Right atrium auricular region (tissue), 2 donors: ENCODE measurements at regions not wholly inside any gene's neighbourhood (a gene's known extent, or its start where the extent isn't known, plus 50 kb on each side); places are given as distances from the start of the nearest gene placed in this dataset.
"Not testable (repeated sequence)": the region's sequence is repeated elsewhere in the genome, so short reads cannot be mapped to it uniquely, and the experiment has no call there.

Experiments used
- DNase-seq: peaks from one replicate; pipeline ENCODE4 v3.0.0-alpha.2; 2019; ENCODE audit warnings: low spot score
- H3K27ac ChIP-seq, 2 donors: fragments of 200-600 bp; sonication (generic); 1 replicate in 1 of 2; 2 replicates in 1 of 2; pipeline ENCODE4 v1.5.1; 2016 to 2019
- H3K27me3 ChIP-seq, 2 donors: fragments of 200-600 bp; sonication (generic); one replicate each; pipeline versions ENCODE4 v1.5.1 to v1.6.0; 2017 to 2019
- H3K36me3 ChIP-seq: fragments of 200-600 bp; sonication (generic); one replicate; pipeline ENCODE4 v1.5.1; 2016
- H3K4me1 ChIP-seq, 2 donors: fragments of 200-600 bp; sonication (generic); one replicate each; pipeline versions ENCODE4 v1.5.1 to v1.6.0; 2017 to 2019
- H3K4me3 ChIP-seq, 2 donors: fragments of 200-600 bp; sonication (generic); 1 replicate in 1 of 2; 2 replicates in 1 of 2; pipeline ENCODE4 v1.5.1; 2017 to 2019; ENCODE audit warnings: mild to moderate bottlenecking in 1 of 2, moderate library complexity in 1 of 2
- H3K9me3 ChIP-seq, 2 donors: fragments of 200-600 bp; sonication (generic); one replicate each; pipeline ENCODE4 v1.5.1; 2019
- TF ChIP-seq, protein P1 (sequence below), 2 donors: fragments of 200-600 bp; sonication (generic); IDR thresholded peaks; one replicate each; pipeline ENCODE4 v1.5.1; 2019; ENCODE audit warnings: antibody characterized with exemption in 2 of 2

DNA sequence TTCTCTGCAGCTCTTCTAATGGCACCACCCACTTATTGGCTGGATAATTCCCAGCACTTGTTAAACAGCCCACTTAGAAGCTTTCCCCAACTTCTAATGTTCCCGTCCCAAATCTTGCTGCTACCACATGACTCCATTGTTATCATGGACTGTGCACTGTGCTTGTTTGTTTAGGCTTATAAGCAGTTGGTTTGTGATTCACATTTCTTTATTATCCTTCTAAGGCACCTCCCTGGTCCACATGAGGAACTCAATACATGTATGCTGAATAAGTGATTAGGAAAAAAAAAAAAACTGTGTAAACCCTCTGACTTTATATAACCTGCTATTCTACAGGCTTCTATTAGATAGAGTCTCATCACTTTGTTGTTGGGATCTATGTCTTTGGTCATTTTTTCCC, 311.7 kb upstream of the CHRNA7 start:
- not testable (repeated sequence) for H3K4me1 ChIP-seq

DNA sequence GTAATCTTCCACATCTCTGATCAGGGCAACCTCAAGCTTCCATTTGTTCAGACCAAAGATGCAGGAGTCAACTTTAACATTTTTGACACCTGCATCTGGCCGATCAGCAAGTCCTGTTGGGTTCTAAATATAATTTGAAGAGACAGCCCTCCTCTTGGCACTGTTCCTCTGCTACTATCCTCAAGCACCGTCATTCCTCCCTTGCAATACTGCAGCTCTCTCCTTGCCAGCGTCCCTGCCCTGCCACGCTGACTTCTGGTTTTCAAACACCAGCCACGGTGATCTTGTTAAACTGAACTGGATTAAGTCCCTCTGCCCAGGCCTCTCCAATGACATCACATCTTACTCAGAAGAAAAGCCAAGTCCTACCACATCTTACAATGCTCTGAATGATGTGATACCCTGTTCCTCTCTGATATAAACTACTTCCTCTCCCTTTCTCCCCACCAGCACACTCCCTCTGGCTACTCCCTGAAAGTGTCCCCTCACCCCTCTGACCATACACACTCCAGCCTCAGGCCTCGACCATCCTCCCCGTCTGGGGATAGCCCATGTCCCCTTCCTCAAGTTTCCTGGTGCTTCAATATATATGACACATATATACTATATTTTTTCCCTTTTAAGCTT, 310.8 kb upstream of the CHRNA7 start:
- H3K27me3 ChIP-seq, H3K4me3 ChIP-seq, DNase-seq, H3K4me1 ChIP-seq, H3K9me3 ChIP-seq, H3K36me3 ChIP-seq: not testable (repeated sequence)
- peak overlapping the region in 1 of 2 donors; percentile 43 for H3K27ac ChIP-seq

More for the DNA sequence above, 311.7 kb upstream of the CHRNA7 start:
- H3K27me3 ChIP-seq, H3K36me3 ChIP-seq, H3K9me3 ChIP-seq, H3K4me3 ChIP-seq, H3K27ac ChIP-seq, DNase-seq: not testable (repeated sequence)

DNA sequence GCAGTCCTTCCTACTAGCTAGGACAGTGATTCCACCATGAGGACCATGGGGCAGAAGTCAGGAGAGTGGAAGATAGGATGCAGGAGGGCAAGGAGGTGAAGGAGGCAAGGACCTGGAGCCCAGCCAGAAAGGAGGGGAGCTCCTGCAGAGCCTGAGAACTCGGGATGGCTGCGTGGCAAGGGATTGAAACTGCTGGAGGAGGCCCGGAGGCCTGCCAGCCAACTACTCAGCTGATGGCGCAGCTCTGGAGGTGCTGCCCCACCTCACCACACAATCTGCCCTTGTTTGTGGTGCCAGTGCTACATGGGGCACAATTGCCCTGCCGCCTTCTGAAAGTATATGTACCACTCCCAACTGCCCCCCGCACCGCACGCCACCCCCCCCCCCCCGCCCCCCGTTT, 307.3 kb upstream of the CHRNA7 start:
- not testable (repeated sequence) for H3K9me3 ChIP-seq, H3K27me3 ChIP-seq, H3K4me1 ChIP-seq, H3K27ac ChIP-seq, DNase-seq, H3K4me3 ChIP-seq, H3K36me3 ChIP-seq

DNA sequence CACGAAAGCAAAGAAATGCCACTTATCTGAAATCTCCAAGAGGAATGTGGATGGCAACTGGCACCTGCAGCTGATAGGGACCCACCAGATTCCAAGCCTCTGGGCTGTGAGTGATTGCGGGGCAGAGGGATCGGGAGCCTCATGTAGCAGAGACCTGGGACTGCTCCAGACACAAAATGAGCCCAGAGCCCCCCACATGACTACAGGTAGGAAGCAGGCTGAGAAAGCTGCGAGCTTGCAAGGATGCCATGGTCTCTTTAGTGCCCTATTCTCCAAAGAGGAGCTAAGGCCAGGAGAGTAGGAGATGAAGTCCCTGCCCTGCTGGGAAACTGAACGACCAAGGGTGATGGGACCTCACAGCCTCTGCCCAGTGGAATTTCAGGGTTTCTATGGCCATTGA, 305.4 kb upstream of the CHRNA7 start:
- H3K27me3 ChIP-seq, H3K4me1 ChIP-seq, H3K9me3 ChIP-seq, H3K36me3 ChIP-seq, H3K27ac ChIP-seq, H3K4me3 ChIP-seq, DNase-seq: not testable (repeated sequence)

DNA sequence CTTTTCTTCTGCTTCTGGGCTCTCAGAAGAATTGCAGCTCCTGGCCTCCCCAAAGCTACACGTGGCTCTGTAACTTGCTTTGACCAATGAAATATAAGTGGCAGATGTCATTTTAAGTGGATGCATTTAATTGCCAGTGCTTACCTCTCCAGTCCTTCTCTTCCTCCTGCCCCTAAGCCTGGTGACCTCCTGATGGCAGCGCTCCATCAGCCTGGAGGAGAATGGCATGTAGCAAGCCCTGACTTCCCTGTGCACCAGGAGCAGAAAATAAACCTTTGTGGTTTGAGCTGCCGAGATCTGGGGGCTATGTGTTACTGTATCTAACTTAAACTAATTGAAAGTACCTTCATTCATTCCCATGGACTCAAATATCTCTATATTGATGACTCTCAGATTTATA, 304.7 kb upstream of the CHRNA7 start:
- H3K9me3 ChIP-seq, DNase-seq, H3K36me3 ChIP-seq, H3K4me3 ChIP-seq, H3K27me3 ChIP-seq, H3K4me1 ChIP-seq, H3K27ac ChIP-seq: not testable (repeated sequence)

DNA sequence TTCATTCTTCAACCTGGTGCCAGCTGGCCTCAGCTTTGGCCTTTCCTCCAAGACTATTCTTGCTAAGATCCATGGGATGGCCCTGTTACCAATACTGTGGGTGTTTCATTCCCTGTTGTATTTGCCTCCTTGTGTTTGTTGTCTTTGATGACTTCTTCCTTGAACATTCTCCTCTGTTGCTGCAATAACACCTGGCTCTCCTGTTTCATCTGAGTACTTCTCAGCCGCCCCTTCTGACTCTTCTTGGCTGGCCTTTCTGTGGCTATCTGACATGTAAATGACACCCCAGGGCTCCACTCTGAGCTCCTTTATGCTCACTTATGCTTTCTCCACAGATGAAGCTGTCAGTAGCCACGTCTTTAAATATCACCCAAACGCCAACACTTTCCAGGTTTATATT, 302.7 kb upstream of the CHRNA7 start:
- H3K4me1 ChIP-seq = no peaks in the 10 kb centered on the region
- no peaks in the 10 kb centered on the region for H3K36me3 ChIP-seq
- no peak overlapping the region for H3K27ac ChIP-seq
- no peaks in the 10 kb centered on the region for H3K27me3 ChIP-seq
- no peaks in the 10 kb centered on the region for H3K9me3 ChIP-seq
- TF ChIP-seq, protein P1, sequence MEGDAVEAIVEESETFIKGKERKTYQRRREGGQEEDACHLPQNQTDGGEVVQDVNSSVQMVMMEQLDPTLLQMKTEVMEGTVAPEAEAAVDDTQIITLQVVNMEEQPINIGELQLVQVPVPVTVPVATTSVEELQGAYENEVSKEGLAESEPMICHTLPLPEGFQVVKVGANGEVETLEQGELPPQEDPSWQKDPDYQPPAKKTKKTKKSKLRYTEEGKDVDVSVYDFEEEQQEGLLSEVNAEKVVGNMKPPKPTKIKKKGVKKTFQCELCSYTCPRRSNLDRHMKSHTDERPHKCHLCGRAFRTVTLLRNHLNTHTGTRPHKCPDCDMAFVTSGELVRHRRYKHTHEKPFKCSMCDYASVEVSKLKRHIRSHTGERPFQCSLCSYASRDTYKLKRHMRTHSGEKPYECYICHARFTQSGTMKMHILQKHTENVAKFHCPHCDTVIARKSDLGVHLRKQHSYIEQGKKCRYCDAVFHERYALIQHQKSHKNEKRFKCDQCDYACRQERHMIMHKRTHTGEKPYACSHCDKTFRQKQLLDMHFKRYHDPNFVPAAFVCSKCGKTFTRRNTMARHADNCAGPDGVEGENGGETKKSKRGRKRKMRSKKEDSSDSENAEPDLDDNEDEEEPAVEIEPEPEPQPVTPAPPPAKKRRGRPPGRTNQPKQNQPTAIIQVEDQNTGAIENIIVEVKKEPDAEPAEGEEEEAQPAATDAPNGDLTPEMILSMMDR (IDR thresholded peaks at IDR 0.05) = no peak
- DNase-seq = no peak
- H3K4me3 ChIP-seq = no peak overlapping the region

DNA sequence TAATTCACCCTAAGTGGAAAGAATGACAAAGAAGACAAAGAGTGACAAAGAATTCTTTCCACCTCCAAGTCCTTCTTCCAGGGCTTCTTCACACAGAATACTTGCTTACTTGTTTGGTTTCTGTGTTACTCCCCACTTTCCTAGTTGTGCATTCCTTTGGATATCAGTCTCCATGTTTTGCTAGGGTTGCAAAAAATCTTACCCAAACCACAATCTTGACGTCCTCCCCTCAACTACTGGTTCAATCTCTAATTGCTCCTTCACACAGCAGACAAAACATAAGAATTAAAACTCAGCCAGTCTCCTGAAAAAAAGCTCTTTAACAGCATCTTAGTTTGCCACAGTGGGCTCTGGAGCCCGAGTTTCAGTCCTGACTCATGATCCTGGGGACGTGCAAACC, 297.6 kb upstream of the CHRNA7 start:
- DNase-seq = no peak
- H3K27me3 ChIP-seq = no peaks in the 10 kb centered on the region
- no peak overlapping the region for H3K4me3 ChIP-seq
- no peaks in the 10 kb centered on the region for H3K4me1 ChIP-seq
- H3K36me3 ChIP-seq = no peaks in the 10 kb centered on the region
- H3K9me3 ChIP-seq = no peaks in the 10 kb centered on the region
- TF ChIP-seq, protein P1 (IDR thresholded peaks at IDR 0.05) = no peak
- no peak overlapping the region for H3K27ac ChIP-seq

DNA sequence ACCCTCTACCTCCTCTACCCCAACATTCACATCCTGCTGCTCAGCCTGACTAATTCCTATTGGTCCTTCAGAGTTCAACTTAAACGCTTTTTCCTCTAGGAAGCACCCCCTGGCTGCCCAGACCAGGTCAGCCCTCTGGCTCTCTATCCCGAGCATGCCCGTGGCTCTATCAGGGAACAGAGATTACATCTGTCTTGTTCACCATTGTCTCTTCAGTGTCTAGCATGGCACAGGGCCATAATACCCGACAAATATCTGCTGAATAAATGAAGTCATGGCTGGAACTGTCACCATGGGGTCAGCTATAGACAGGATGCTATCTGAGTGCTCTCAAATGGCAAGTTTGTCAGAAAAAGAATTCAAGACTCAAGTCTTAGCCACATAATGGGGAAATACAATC, 296.9 kb upstream of the CHRNA7 start:
- DNase-seq = no peak
- Histone ChIP-seq H3K4me3 (no peak overlapping the region), H3K27me3 (no peaks in the 10 kb centered on the region), H3K4me1 (no peaks in the 10 kb centered on the region), H3K36me3 (no peaks in the 10 kb centered on the region), H3K27ac (no peak overlapping the region), H3K9me3 (no peaks in the 10 kb centered on the region)
- TF ChIP-seq, protein P1 (IDR thresholded peaks at IDR 0.05) = no peak
